ENCODE measurements at regions not wholly inside any gene's neighbourhood (a gene's known extent, or its start where the extent isn't known, plus 50 kb on each side); places are given as distances from the start of the nearest gene placed in this dataset.

DNA sequence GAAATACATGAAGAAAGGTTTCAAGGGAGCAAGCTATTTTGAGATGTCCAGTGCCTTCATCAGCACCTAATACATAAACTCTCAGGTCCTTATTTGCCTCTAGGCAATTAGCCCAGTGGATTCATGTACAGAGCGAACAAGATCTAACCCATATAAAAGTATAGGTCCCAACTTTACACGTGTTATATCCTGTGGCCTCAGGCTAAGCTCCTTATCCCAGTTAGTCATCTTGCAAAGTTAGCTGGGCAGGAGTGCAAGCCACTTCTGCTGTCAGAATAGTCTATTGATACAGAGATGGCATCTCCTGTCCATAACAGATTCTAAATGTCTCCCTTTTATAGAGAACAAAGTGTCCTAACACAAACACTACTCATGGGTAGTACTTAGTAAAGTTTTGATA lies 203.9 kb upstream of the PIK3C3 start:
- no peak overlapping the region for H3K4me3 ChIP-seq (replicated peaks in 1 of 2; ENCODE audit: low read depth in 2 of 2, low read length in 2 of 2)
- no peak for TF ChIP-seq CTCF (IDR thresholded peaks at IDR 0.05; ENCODE audit: low read depth, low read length)
- DNase-seq (ENCODE audit: low read depth in 2 of 2) = no peak

- DNase-seq (ENCODE audit: low read depth in 2 of 2) = no peak
- no peak overlapping the region for H3K4me3 ChIP-seq (replicated peaks in 1 of 2; ENCODE audit: low read depth in 2 of 2, low read length in 2 of 2)
- TF ChIP-seq CTCF (IDR thresholded peaks at IDR 0.05; ENCODE audit: low read depth, low read length) = no peak
Measured at GRCh38 chr18:41747723-41748242, 207.3 kb upstream of the PIK3C3 start.

DNA sequence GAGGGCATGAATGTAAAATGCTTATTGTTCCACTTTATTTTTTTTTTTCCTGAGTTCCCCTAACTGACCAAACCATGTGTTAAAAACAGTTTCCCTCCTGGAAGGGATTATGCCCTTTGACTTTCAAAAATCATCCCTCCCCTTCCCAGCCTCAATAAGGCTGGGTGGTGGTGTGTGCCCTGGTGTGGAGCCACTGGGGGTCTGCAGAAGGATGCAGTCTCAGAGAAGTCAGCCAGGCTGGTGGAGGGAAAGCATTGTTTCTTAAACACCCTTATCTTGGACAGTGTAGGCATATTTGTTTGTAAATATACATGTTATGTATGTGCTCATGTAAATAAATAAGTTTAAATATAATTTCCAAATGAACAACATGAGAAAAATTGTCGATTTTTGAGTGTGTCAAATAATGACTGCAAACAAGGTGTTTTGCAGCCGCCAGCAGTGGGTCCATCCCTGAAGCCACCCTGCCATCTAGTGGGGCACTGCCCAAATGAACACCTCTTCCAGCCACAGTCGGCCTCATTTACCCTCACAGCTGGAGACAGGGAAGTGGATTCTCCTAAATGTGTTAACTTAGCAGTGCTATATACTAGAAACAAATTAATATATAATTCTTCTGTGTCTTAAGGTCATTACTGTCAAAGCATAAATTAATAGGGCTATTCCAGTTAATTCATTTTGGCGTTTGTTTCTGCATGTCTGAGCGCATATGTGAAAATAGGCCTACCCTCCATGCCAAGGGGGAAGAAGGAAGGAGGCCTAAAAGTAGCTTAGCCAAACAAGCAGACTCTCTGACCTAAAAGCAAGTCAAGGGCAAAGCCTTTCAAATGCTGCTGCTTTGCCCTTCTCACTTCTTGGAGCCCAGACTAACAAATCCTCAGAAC lies 209.6 kb upstream of the PIK3C3 start:
- DNase-seq (ENCODE audit: low read depth in 2 of 2) = peak; percentile 62 to 79
- TF ChIP-seq CTCF (IDR thresholded peaks at IDR 0.05; ENCODE audit: low read depth, low read length) = peak; percentile 71
- H3K4me3 ChIP-seq (replicated peaks in 1 of 2; ENCODE audit: low read depth in 2 of 2, low read length in 2 of 2) = no peak overlapping the region

DNA sequence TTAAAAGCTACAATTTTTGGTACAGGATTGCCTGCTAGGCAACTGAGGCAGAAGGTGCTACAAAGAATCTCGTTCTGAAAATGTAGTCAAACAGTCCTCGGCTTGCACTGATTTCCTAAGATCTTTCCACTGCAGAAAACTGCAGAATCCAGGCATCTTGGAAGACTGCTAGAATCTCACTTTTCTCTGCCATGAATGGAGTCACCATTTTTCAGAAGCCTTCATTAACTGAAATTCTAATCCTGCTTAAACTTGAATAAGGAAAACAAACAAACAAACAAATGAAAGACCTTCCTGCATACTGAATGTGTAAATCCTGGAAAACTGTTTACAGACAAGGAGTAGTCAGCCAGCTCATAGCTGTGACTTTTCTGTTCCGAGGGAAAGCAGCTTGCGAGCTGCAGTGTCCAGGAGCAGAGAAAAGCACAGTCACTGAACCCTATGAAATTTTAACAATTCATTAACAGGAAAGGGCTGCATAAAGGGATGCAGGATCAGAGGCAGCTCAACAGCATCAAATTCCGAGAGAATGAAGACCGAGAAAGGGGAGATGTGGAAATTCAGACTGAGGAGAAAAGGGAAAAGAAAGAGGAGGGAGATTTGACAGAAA lies 210.5 kb upstream of the PIK3C3 start:
- TF ChIP-seq CTCF (IDR thresholded peaks at IDR 0.05; ENCODE audit: low read depth, low read length) = no peak
- H3K4me3 ChIP-seq (replicated peaks in 1 of 2; ENCODE audit: low read depth in 2 of 2, low read length in 2 of 2) = no peak overlapping the region
- peak in 1 of 2 donors; percentile 20 for DNase-seq (ENCODE audit: low read depth in 2 of 2)

- no peak overlapping the region for H3K4me3 ChIP-seq (replicated peaks in 1 of 2; ENCODE audit: low read depth in 2 of 2, low read length in 2 of 2)
- TF ChIP-seq CTCF (IDR thresholded peaks at IDR 0.05; ENCODE audit: low read depth, low read length) = no peak
- no peak for DNase-seq (ENCODE audit: low read depth in 2 of 2)
Measured at GRCh38 chr18:41737218-41737617, 217.8 kb upstream of the PIK3C3 start.

DNA sequence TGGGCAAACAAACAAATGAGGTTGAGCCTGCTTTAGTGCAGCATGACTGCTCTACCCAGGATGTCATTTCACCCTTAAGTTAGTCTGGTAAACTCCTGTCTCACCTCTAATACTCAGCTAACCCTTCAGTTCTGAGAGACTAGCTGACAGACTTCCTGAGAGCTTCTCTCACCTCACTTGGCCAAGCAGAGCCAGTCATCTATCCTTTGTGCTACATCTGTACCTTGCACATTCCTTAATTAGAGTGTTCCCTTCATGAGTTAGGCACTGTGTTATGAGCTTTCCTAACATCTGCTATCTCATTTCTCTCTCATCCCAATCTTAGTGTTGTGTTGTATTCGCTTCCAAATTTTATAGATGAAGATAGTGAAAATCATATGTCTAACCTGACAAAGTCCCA lies 220.1 kb upstream of the PIK3C3 start:
- no peak for DNase-seq (ENCODE audit: low read depth in 2 of 2)
- TF ChIP-seq CTCF (IDR thresholded peaks at IDR 0.05; ENCODE audit: low read depth, low read length) = no peak
- no peak overlapping the region for H3K4me3 ChIP-seq (replicated peaks in 1 of 2; ENCODE audit: low read depth in 2 of 2, low read length in 2 of 2)
